Endothelial cell of umbilical vein (primary cell): ENCODE measurements at regions not wholly inside any gene's neighbourhood (a gene's known extent, or its start where the extent isn't known, plus 50 kb on each side); places are given as distances from the start of the nearest gene placed in this dataset.

Source experiments
- EZH2 ChIP-seq: IDR thresholded peaks from 2 replicates; pipeline ENCODE4 v1.6.1; 2012; ENCODE audit warnings: borderline replicate concordance, low read depth, mild to moderate bottlenecking, moderate library complexity, low read length, inconsistent platforms; ENCODE audit not compliant: severe bottlenecking
- TF ChIP-seq, protein P1 (sequence below), 2 donors: IDR thresholded peaks; 1 replicate in 1 of 2; 2 replicates in 1 of 2; pipeline ENCODE4 v1.5.1; 2011; ENCODE audit warnings: low read length in 2 of 2, mild to moderate bottlenecking in 2 of 2, moderate library complexity in 2 of 2, control low read depth in 1 of 2, inconsistent platforms in 1 of 2, low read depth in 1 of 2; ENCODE audit not compliant: insufficient read depth in 1 of 2; ENCODE audit errors: extremely low read depth in 1 of 2

DNA sequence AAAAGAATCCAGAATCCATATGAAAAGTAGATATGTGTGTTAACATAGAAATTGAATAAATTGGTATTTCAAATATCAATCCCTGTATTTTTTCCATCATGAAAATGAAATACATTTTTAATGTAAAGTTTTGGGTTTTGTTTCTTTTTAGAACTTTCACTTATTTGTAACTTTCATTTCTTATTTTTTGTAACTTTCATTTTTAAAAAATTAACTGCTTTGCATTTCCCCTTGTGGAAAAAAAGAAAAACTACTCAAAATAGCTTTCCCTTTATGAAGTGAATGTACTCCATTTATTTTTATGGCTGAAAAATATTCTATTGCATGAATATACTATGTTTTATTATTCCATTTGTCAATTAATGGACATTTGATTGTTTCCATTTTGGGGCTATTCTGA is 75.6 kb upstream of the SMNDC1 start:
- TF ChIP-seq EZH2, result no peak
- TF ChIP-seq, protein P1, sequence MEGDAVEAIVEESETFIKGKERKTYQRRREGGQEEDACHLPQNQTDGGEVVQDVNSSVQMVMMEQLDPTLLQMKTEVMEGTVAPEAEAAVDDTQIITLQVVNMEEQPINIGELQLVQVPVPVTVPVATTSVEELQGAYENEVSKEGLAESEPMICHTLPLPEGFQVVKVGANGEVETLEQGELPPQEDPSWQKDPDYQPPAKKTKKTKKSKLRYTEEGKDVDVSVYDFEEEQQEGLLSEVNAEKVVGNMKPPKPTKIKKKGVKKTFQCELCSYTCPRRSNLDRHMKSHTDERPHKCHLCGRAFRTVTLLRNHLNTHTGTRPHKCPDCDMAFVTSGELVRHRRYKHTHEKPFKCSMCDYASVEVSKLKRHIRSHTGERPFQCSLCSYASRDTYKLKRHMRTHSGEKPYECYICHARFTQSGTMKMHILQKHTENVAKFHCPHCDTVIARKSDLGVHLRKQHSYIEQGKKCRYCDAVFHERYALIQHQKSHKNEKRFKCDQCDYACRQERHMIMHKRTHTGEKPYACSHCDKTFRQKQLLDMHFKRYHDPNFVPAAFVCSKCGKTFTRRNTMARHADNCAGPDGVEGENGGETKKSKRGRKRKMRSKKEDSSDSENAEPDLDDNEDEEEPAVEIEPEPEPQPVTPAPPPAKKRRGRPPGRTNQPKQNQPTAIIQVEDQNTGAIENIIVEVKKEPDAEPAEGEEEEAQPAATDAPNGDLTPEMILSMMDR (IDR thresholded peaks at IDR 0.05; ENCODE audit: extremely low read depth in 1 of 2, insufficient read depth in 1 of 2, low read depth in 1 of 2, low read length in 2 of 2), result no peak
